Spleen (tissue), 11 donors: ENCODE measurements at regions not wholly inside any gene's neighbourhood (a gene's known extent, or its start where the extent isn't known, plus 50 kb on each side); places are given as distances from the start of the nearest gene placed in this dataset.
A peak's percentile ranks its signal among the peaks of the same experiment; 100 is the strongest.

Source experiments
- DNase-seq: peaks from one replicate; pipeline ENCODE4 v3.0.0-alpha.2; 2020
- H3K27ac ChIP-seq, 8 donors: fragments of 200-600 bp; sonication (generic) in 7 of 8; 1 replicate in 4 of 8; 2 replicates in 4 of 8; pipeline versions ENCODE4 v1.5.0 to v1.8.0; 2016 to 2021; ENCODE audit warnings: inconsistent platforms in 4 of 8, mild to moderate bottlenecking in 4 of 8, moderate library complexity in 1 of 8
- H3K27me3 ChIP-seq, 7 donors: fragments of 200-600 bp; sonication (generic) in 6 of 7; replicated peaks in 1 of 7; 1 replicate in 4 of 7; 2 replicates in 3 of 7; pipeline versions ENCODE4 v1.5.0 to v1.8.0; 2016 to 2021; ENCODE audit warnings: inconsistent platforms in 3 of 7, mild to moderate bottlenecking in 1 of 7
- H3K36me3 ChIP-seq, 6 donors: fragments of 200-600 bp; sonication (generic) in 5 of 6; 1 replicate in 4 of 6; 2 replicates in 2 of 6; pipeline versions ENCODE4 v1.5.0 to v1.8.0; 2016 to 2021; ENCODE audit warnings: inconsistent platforms in 2 of 6
- H3K4me1 ChIP-seq, 6 donors: fragments of 200-600 bp; sonication (generic) in 5 of 6; 1 replicate in 3 of 6; 2 replicates in 3 of 6; pipeline versions ENCODE4 v1.5.0 to v1.8.0; 2016 to 2021; ENCODE audit warnings: inconsistent platforms in 3 of 6
- H3K4me3 ChIP-seq, 8 donors: fragments of 200-600 bp; sonication (generic) in 7 of 8; 1 replicate in 4 of 8; 2 replicates in 4 of 8; pipeline versions ENCODE4 v1.5.0 to v1.8.0; 2016 to 2021; ENCODE audit warnings: inconsistent platforms in 4 of 8, mild to moderate bottlenecking in 4 of 8, moderate library complexity in 2 of 8
- H3K9me3 ChIP-seq, 8 donors: fragments of 200-600 bp; sonication (generic) in 7 of 8; 1 replicate in 4 of 8; 2 replicates in 4 of 8; pipeline versions ENCODE4 v1.5.0 to v1.8.0; 2016 to 2021; ENCODE audit warnings: inconsistent platforms in 4 of 8
- CTCF ChIP-seq, 11 experiments: fragments of 200-600 bp in 7 of 11; fragments of 450-650 bp in 4 of 11; sonication (generic) in 4 of 11; IDR thresholded peaks in 8 of 11; conservative IDR thresholded peaks in 3 of 11; 1 replicate in 7 of 11; 2 replicates in 4 of 11; pipeline versions ENCODE4 v1.4.0 to v1.8.0; 2016 to 2021; ENCODE audit warnings: antibody characterized with exemption in 11 of 11, inconsistent platforms in 4 of 11, mild to moderate bottlenecking in 1 of 11
- POLR2A ChIP-seq, 3 donors: fragments of 450-650 bp; IDR thresholded peaks; one replicate each; pipeline ENCODE4 v1.5.1; 2017; ENCODE audit warnings: antibody characterized with exemption in 3 of 3, mild to moderate bottlenecking in 1 of 3
- POLR2AphosphoS5 ChIP-seq, 3 donors: sonication (generic); formaldehyde crosslinking; IDR thresholded peaks; one replicate each; pipeline ENCODE4 v1.5.1; 2017; ENCODE audit warnings: antibody characterized with exemption in 3 of 3
- WGBS, 5 donors: extraction: QIAGEN DNeasy Blood & Tissue Kit in 3 of 5; methylation state at CpG; one replicate each; pipeline versions ENCODE4 v1.1.5 to v1.1.7; 2013 to 2018; 5-methylcytosine and 5-hydroxymethylcytosine counted together
- intact Hi-C: fragments of 100-400 bp; cut with DNase I; formaldehyde crosslinking; loops from one replicate; pipeline ENCODE4 v1.15.0; 2023; ENCODE audit warnings: low total_unique reads
- donor health status: healthy with polysubstance abuse.
- donor health status: DM: no; HTN: no; CAD: no; lungs with moderate emphysema.
- donor health status: DM: no; HTN: no; CAD: no.
- donor health status: Bipolar disorder and iron deficiency.
- donor health status: healthy.
- donor health status: DM: no; HTN: no; CAD: no.
- donor health status: DM: yes; HTN: yes; CAD: no.

- Histone ChIP-seq H3K4me3 (no peak overlapping the region), H3K27ac (no peak overlapping the region), H3K36me3 (no peaks in the 10 kb centered on the region), H3K4me1 (peaks cover 5 to 38% (median 14%) of the 10 kb centered on the region in 6 donors), H3K27me3 (peaks cover 0 to 16% (median 0%) of the 10 kb centered on the region in 7 donors), H3K9me3 (no peaks in the 10 kb centered on the region)
- intact Hi-C loops = no loop called here
- DNase-seq = no peak
- WGBS, 5 donors = 62 to 74% (median 70%) methylated on average over 10 of the region's 10 CpGs
- TF ChIP-seq POLR2AphosphoS5 (IDR thresholded peaks at IDR 0.05) (no peak), POLR2A (IDR thresholded peaks at IDR 0.05) (no peak), CTCF (IDR thresholded peaks at IDR 0.05 in 8 of 11, conservative IDR thresholded peaks at IDR 0.05 in 3 of 11) (no peak)
Measured at GRCh38 chr3:40714771-40715345, 190.1 kb downstream of the ZNF621 start.

- Histone ChIP-seq H3K4me1 (peaks cover 5 to 38% (median 14%) of the 10 kb centered on the region in 6 donors), H3K27me3 (peaks cover 0 to 16% (median 0%) of the 10 kb centered on the region in 7 donors), H3K9me3 (no peaks in the 10 kb centered on the region), H3K4me3 (no peak overlapping the region), H3K27ac (no peak overlapping the region), H3K36me3 (no peaks in the 10 kb centered on the region)
- TF ChIP-seq POLR2AphosphoS5 (IDR thresholded peaks at IDR 0.05) (no peak), POLR2A (IDR thresholded peaks at IDR 0.05) (no peak), CTCF (IDR thresholded peaks at IDR 0.05 in 8 of 11, conservative IDR thresholded peaks at IDR 0.05 in 3 of 11) (no peak)
- no peak for DNase-seq
- intact Hi-C loops = no loop called here
Measured at GRCh38 chr3:40715551-40715950, 190.8 kb downstream of the ZNF621 start.

GRCh38 chr3:40717471-40717870 lies 192.7 kb downstream of the ZNF621 start:
- Histone ChIP-seq H3K9me3 (no peaks in the 10 kb centered on the region), H3K36me3 (no peaks in the 10 kb centered on the region), H3K27ac (no peak overlapping the region), H3K27me3 (peaks cover 0 to 11% (median 0%) of the 10 kb centered on the region in 7 donors), H3K4me1 (peaks cover 5 to 38% (median 14%) of the 10 kb centered on the region in 6 donors), H3K4me3 (no peak overlapping the region)
- intact Hi-C loops = no loop called here
- WGBS, 5 donors = 86 to 100% (median 94%) methylated on average over 1 of the region's 1 CpG
- TF ChIP-seq POLR2A (IDR thresholded peaks at IDR 0.05) = no peak
- no peak for TF ChIP-seq CTCF (IDR thresholded peaks at IDR 0.05 in 8 of 11, conservative IDR thresholded peaks at IDR 0.05 in 3 of 11)
- no peak for TF ChIP-seq POLR2AphosphoS5 (IDR thresholded peaks at IDR 0.05)
- no peak for DNase-seq

GRCh38 chr3:40718209-40718608 lies 193.4 kb downstream of the ZNF621 start:
- Histone ChIP-seq H3K4me3 (no peak overlapping the region), H3K27me3 (peaks cover 0 to 4% (median 0%) of the 10 kb centered on the region in 7 donors), H3K9me3 (no peaks in the 10 kb centered on the region), H3K27ac (peak overlapping the region in 3 of 8 donors; percentile 14 to 28 (median 28)), H3K4me1 (peaks cover 5 to 33% (median 11%) of the 10 kb centered on the region in 6 donors), H3K36me3 (no peaks in the 10 kb centered on the region)
- TF ChIP-seq POLR2AphosphoS5 (IDR thresholded peaks at IDR 0.05) = no peak
- TF ChIP-seq POLR2A (IDR thresholded peaks at IDR 0.05) = no peak
- TF ChIP-seq CTCF (IDR thresholded peaks at IDR 0.05 in 8 of 11, conservative IDR thresholded peaks at IDR 0.05 in 3 of 11) = no peak
- DNase-seq = no peak
- intact Hi-C loops = no loop called here
- 83 to 100% (median 93%) methylated on average over 1 of the region's 1 CpG for WGBS, 5 donors
